22Rv1 (cell line): ENCODE measurements at regions not wholly inside any gene's neighbourhood (a gene's known extent, or its start where the extent isn't known, plus 50 kb on each side); places are given as distances from the start of the nearest gene placed in this dataset.

Experiments
- CTCF ChIP-seq: fragments of 450-650 bp; IDR thresholded peaks from 2 replicates; pipeline ENCODE4 v1.5.1; 2017; ENCODE audit warnings: mild to moderate bottlenecking
- ZFX ChIP-seq: fragments of 450-650 bp; IDR thresholded peaks from 2 replicates; pipeline ENCODE4 v1.6.1; 2017; ENCODE audit warnings: antibody characterized with exemption, borderline replicate concordance

- TF ChIP-seq CTCF (no peak), ZFX (no peak)
Measured at GRCh38 chr18:78305789-78306188, 673.8 kb upstream of the SALL3 start.
